Activated naive CD4-positive, alpha-beta T cell treated with anti-CD3 and anti-CD28 coated beads, Interleukin-2, amount 50 U/mL, for 24 hours (primary cell): ENCODE measurements at regions not wholly inside any gene's neighbourhood (a gene's known extent, or its start where the extent isn't known, plus 50 kb on each side); places are given as distances from the start of the nearest gene placed in this dataset.
A peak's percentile ranks its signal among the peaks of the same experiment; 100 is the strongest.

Experiments used
- H3K27ac Mint-ChIP-seq: one replicate; pipeline ENCODE4 v1.8.0; 2021; ENCODE audit warnings: mild to moderate bottlenecking, mixed read lengths
- H3K27me3 Mint-ChIP-seq: one replicate; pipeline ENCODE4 v1.8.0; 2021; ENCODE audit warnings: mixed read lengths
- H3K36me3 Mint-ChIP-seq: one replicate; pipeline ENCODE4 v1.8.0; 2021; ENCODE audit warnings: mixed read lengths
- H3K4me1 Mint-ChIP-seq: one replicate; pipeline ENCODE4 v1.8.0; 2021; ENCODE audit warnings: mixed read lengths
- H3K4me3 Mint-ChIP-seq: one replicate; pipeline ENCODE4 v1.8.0; 2021; ENCODE audit warnings: mild to moderate bottlenecking, mixed read lengths
- H3K9me3 Mint-ChIP-seq: one replicate; pipeline ENCODE4 v1.8.0; 2021; ENCODE audit warnings: mixed read lengths

GRCh38 chr3:72128921-72129320 lies 344.0 kb upstream of the PROK2 start:
- no peaks in the 10 kb centered on the region for H3K27me3 Mint-ChIP-seq
- H3K36me3 Mint-ChIP-seq, result no peaks in the 10 kb centered on the region
- no peak overlapping the region for H3K4me3 Mint-ChIP-seq
- no peak overlapping the region for H3K27ac Mint-ChIP-seq
- peaks cover 2% of the 10 kb centered on the region for H3K4me1 Mint-ChIP-seq
- H3K9me3 Mint-ChIP-seq, result no peaks in the 10 kb centered on the region

- H3K36me3 Mint-ChIP-seq, result no peaks in the 10 kb centered on the region
- H3K4me1 Mint-ChIP-seq, result no peaks in the 10 kb centered on the region
- no peak overlapping the region for H3K4me3 Mint-ChIP-seq
- H3K9me3 Mint-ChIP-seq, result no peaks in the 10 kb centered on the region
- no peaks in the 10 kb centered on the region for H3K27me3 Mint-ChIP-seq
- no peak overlapping the region for H3K27ac Mint-ChIP-seq
Measured at GRCh38 chr3:72127844-72128243, 342.9 kb upstream of the PROK2 start.

GRCh38 chr3:72127224-72127612 lies 342.3 kb upstream of the PROK2 start:
- Mint-ChIP-seq H3K36me3 (no peaks in the 10 kb centered on the region), H3K4me1 (no peaks in the 10 kb centered on the region), H3K27me3 (no peaks in the 10 kb centered on the region), H3K27ac (no peak overlapping the region), H3K4me3 (no peak overlapping the region), H3K9me3 (no peaks in the 10 kb centered on the region)

GRCh38 chr3:72126441-72127223 lies 341.7 kb upstream of the PROK2 start:
- no peaks in the 10 kb centered on the region for H3K27me3 Mint-ChIP-seq
- no peak overlapping the region for H3K4me3 Mint-ChIP-seq
- no peaks in the 10 kb centered on the region for H3K36me3 Mint-ChIP-seq
- no peaks in the 10 kb centered on the region for H3K4me1 Mint-ChIP-seq
- no peaks in the 10 kb centered on the region for H3K9me3 Mint-ChIP-seq
- H3K27ac Mint-ChIP-seq, result no peak overlapping the region

- Mint-ChIP-seq H3K27ac (no peak overlapping the region), H3K4me1 (no peaks in the 10 kb centered on the region), H3K27me3 (no peaks in the 10 kb centered on the region), H3K4me3 (no peak overlapping the region), H3K9me3 (no peaks in the 10 kb centered on the region), H3K36me3 (no peaks in the 10 kb centered on the region)
Measured at GRCh38 chr3:72123908-72124441, 339.0 kb upstream of the PROK2 start.

- H3K36me3 Mint-ChIP-seq, result no peaks in the 10 kb centered on the region
Measured at GRCh38 chr3:72120806-72121778, 336.1 kb upstream of the PROK2 start.

GRCh38 chr3:72120039-72120438 lies 335.1 kb upstream of the PROK2 start:
- H3K27me3 Mint-ChIP-seq, result no peaks in the 10 kb centered on the region
- no peaks in the 10 kb centered on the region for H3K4me1 Mint-ChIP-seq
- no peaks in the 10 kb centered on the region for H3K36me3 Mint-ChIP-seq
- no peak overlapping the region for H3K27ac Mint-ChIP-seq
- H3K9me3 Mint-ChIP-seq, result no peaks in the 10 kb centered on the region
- H3K4me3 Mint-ChIP-seq, result no peak overlapping the region

More at GRCh38 chr3:72120806-72121778, 336.1 kb upstream of the PROK2 start:
- Mint-ChIP-seq H3K4me1 (no peaks in the 10 kb centered on the region), H3K27me3 (no peaks in the 10 kb centered on the region), H3K9me3 (no peaks in the 10 kb centered on the region), H3K27ac (peak overlapping the region; percentile 0), H3K4me3 (no peak overlapping the region)

- no peak overlapping the region for H3K4me3 Mint-ChIP-seq
- H3K27ac Mint-ChIP-seq, result no peak overlapping the region
- no peaks in the 10 kb centered on the region for H3K27me3 Mint-ChIP-seq
- no peaks in the 10 kb centered on the region for H3K4me1 Mint-ChIP-seq
- H3K9me3 Mint-ChIP-seq, result no peaks in the 10 kb centered on the region
- H3K36me3 Mint-ChIP-seq, result no peaks in the 10 kb centered on the region
Measured at GRCh38 chr3:72118628-72119027, 333.7 kb upstream of the PROK2 start.

- Mint-ChIP-seq H3K27me3 (no peaks in the 10 kb centered on the region), H3K4me1 (no peaks in the 10 kb centered on the region), H3K27ac (no peak overlapping the region), H3K36me3 (no peaks in the 10 kb centered on the region), H3K9me3 (no peaks in the 10 kb centered on the region), H3K4me3 (no peak overlapping the region)
Measured at GRCh38 chr3:72116226-72116625, 331.3 kb upstream of the PROK2 start.

- no peaks in the 10 kb centered on the region for H3K4me1 Mint-ChIP-seq
- H3K27me3 Mint-ChIP-seq, result no peaks in the 10 kb centered on the region
- H3K9me3 Mint-ChIP-seq, result no peaks in the 10 kb centered on the region
- no peaks in the 10 kb centered on the region for H3K36me3 Mint-ChIP-seq
- no peak overlapping the region for H3K27ac Mint-ChIP-seq
- no peak overlapping the region for H3K4me3 Mint-ChIP-seq
Measured at GRCh38 chr3:72115307-72115706, 330.4 kb upstream of the PROK2 start.

GRCh38 chr3:72114773-72115172 lies 329.8 kb upstream of the PROK2 start:
- Mint-ChIP-seq H3K9me3 (no peaks in the 10 kb centered on the region), H3K27me3 (no peaks in the 10 kb centered on the region), H3K4me3 (no peak overlapping the region), H3K4me1 (no peaks in the 10 kb centered on the region), H3K36me3 (no peaks in the 10 kb centered on the region), H3K27ac (no peak overlapping the region)

GRCh38 chr3:72113964-72114363 lies 329.0 kb upstream of the PROK2 start:
- no peaks in the 10 kb centered on the region for H3K27me3 Mint-ChIP-seq
- no peaks in the 10 kb centered on the region for H3K4me1 Mint-ChIP-seq
- H3K36me3 Mint-ChIP-seq, result no peaks in the 10 kb centered on the region
- no peak overlapping the region for H3K4me3 Mint-ChIP-seq
- no peaks in the 10 kb centered on the region for H3K9me3 Mint-ChIP-seq
- H3K27ac Mint-ChIP-seq, result no peak overlapping the region

GRCh38 chr3:72113564-72113963 lies 328.6 kb upstream of the PROK2 start:
- H3K36me3 Mint-ChIP-seq, result no peaks in the 10 kb centered on the region
- no peak overlapping the region for H3K4me3 Mint-ChIP-seq
- no peaks in the 10 kb centered on the region for H3K4me1 Mint-ChIP-seq
- no peaks in the 10 kb centered on the region for H3K27me3 Mint-ChIP-seq
- H3K27ac Mint-ChIP-seq, result no peak overlapping the region
- H3K9me3 Mint-ChIP-seq, result no peaks in the 10 kb centered on the region

- Mint-ChIP-seq H3K36me3 (no peaks in the 10 kb centered on the region), H3K9me3 (no peaks in the 10 kb centered on the region), H3K27me3 (no peaks in the 10 kb centered on the region), H3K4me3 (no peak overlapping the region), H3K27ac (no peak overlapping the region), H3K4me1 (no peaks in the 10 kb centered on the region)
Measured at GRCh38 chr3:72112435-72112834, 327.5 kb upstream of the PROK2 start.

GRCh38 chr3:72111265-72112205 lies 326.6 kb upstream of the PROK2 start:
- Mint-ChIP-seq H3K27ac (no peak overlapping the region), H3K4me1 (no peaks in the 10 kb centered on the region), H3K9me3 (no peaks in the 10 kb centered on the region), H3K4me3 (no peak overlapping the region), H3K27me3 (no peaks in the 10 kb centered on the region), H3K36me3 (no peaks in the 10 kb centered on the region)
